Duodenal mucosa (tissue), 2 donors: ENCODE measurements at regions not wholly inside any gene's neighbourhood (a gene's known extent, or its start where the extent isn't known, plus 50 kb on each side); places are given as distances from the start of the nearest gene placed in this dataset.
"Not testable (repeated sequence)": the region's sequence is repeated elsewhere in the genome, so short reads cannot be mapped to it uniquely, and the experiment has no call there.

Source experiments
- H3K27ac ChIP-seq: one replicate; pipeline ENCODE4 v1.7.0; 2013; ENCODE audit warnings: low read depth, low read length
- H3K27me3 ChIP-seq, 2 donors: one replicate each; pipeline ENCODE4 v1.7.0; 2013; ENCODE audit warnings: low read length in 2 of 2, control low read depth in 1 of 2; ENCODE audit not compliant: insufficient read depth in 2 of 2, control insufficient read depth in 1 of 2
- H3K36me3 ChIP-seq, 2 donors: one replicate each; pipeline ENCODE4 v1.7.0; 2013; ENCODE audit warnings: low read length in 2 of 2, control low read depth in 1 of 2; ENCODE audit not compliant: insufficient read depth in 2 of 2, control insufficient read depth in 1 of 2
- H3K4me1 ChIP-seq, 2 donors: one replicate each; pipeline ENCODE4 v1.7.0; 2013; ENCODE audit warnings: low read length in 2 of 2, control low read depth in 1 of 2; ENCODE audit not compliant: insufficient read depth in 2 of 2, control insufficient read depth in 1 of 2
- H3K4me3 ChIP-seq, 2 donors: one replicate each; pipeline ENCODE4 v1.7.0; 2013; ENCODE audit warnings: low read length in 2 of 2, low read depth in 1 of 2
- H3K9ac ChIP-seq, 2 donors: one replicate each; pipeline ENCODE4 v1.7.0; 2013; ENCODE audit warnings: low read length in 2 of 2, low read depth in 1 of 2
- H3K9me3 ChIP-seq, 2 donors: one replicate each; pipeline ENCODE4 v1.7.0; 2013; ENCODE audit warnings: low read length in 2 of 2, control low read depth in 1 of 2; ENCODE audit not compliant: control insufficient read depth in 1 of 2

DNA sequence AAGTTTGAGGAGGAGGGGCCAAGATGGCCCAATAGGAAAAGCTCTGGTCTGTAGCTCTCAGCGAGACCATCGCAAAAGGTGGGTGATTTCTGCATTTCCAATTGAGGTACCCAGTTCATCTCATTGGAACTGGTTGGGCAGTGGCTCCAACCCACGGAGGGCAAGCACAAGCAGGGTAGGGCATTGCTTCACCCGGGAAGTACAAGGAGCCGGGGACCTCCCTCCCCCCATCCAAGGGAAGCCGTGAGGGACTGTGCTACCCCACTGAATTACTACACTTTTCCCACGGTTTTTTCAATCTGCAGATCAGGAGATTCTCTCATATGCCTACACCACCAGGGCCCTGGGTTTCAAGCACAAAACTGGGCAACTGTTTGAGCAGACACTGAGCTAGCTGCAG, 58.0 kb upstream of the EFCAB3 start:
- no peak overlapping the region for H3K9ac ChIP-seq

DNA sequence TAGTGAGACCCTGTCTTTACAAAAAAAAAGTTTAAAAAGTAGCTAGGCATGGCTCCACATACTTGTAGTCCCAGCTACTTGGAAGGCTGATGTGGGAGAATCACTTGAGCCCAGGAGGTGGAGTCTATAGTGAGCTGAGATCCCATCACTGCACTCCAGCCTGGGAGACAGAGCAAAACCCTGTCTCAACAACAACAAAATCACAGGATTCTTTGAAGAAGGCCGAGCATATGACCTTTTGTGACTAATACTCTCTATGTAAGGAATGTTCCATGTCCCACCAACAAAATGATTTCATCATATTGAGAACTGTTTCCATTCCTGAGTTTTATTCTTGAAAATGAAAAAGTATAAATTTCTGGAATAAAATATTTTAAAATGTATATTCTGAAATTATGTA, 58.9 kb upstream of the EFCAB3 start:
- H3K4me1 ChIP-seq: no peaks in the 10 kb centered on the region
- H3K27me3 ChIP-seq: no peaks in the 10 kb centered on the region
- H3K4me3 ChIP-seq: no peak overlapping the region
- H3K36me3 ChIP-seq: no peaks in the 10 kb centered on the region
- no peak overlapping the region for H3K9ac ChIP-seq
- no peak overlapping the region for H3K27ac ChIP-seq
- H3K9me3 ChIP-seq: no peaks in the 10 kb centered on the region

More for the DNA sequence above, 58.0 kb upstream of the EFCAB3 start:
- H3K27me3 ChIP-seq: no peaks in the 10 kb centered on the region
- H3K4me3 ChIP-seq: no peak overlapping the region
- no peaks in the 10 kb centered on the region for H3K4me1 ChIP-seq
- no peaks in the 10 kb centered on the region for H3K9me3 ChIP-seq
- no peaks in the 10 kb centered on the region for H3K36me3 ChIP-seq
- no peak overlapping the region for H3K27ac ChIP-seq

GRCh38 chr17:62319846-62320245, 60.5 kb upstream of the EFCAB3 start:
- H3K4me3 ChIP-seq: no peak overlapping the region
- no peaks in the 10 kb centered on the region for H3K9me3 ChIP-seq
- H3K36me3 ChIP-seq: no peaks in the 10 kb centered on the region
- no peak overlapping the region for H3K27ac ChIP-seq
- no peak overlapping the region for H3K9ac ChIP-seq
- H3K27me3 ChIP-seq: no peaks in the 10 kb centered on the region
- no peaks in the 10 kb centered on the region for H3K4me1 ChIP-seq

DNA sequence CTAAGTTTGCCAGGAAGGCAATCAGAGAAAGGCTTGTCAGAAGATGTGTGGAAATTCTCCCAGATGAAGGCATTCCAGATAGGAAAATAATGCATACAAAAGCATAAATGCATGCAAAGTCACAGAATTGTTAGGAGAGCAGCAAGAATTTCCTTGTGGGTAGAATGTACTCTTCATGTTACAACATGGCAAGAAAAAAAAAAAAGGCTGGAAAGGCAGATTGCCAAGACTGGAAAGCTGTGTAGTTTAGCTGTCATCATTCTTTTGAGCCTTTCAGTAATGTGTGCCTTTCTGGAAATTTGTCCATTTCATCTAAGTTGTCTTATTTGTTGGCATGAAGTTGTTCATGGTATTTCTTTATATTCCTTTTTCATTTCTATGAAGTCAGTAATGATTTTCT, 71.0 kb upstream of the EFCAB3 start:
- H3K9me3 ChIP-seq: no peaks in the 10 kb centered on the region
- no peak overlapping the region for H3K9ac ChIP-seq
- H3K36me3 ChIP-seq: no peaks in the 10 kb centered on the region
- H3K27ac ChIP-seq: no peak overlapping the region
- peaks cover 0 to 9% of the 10 kb centered on the region in 2 donors for H3K4me1 ChIP-seq
- H3K27me3 ChIP-seq: no peaks in the 10 kb centered on the region
- no peak overlapping the region for H3K4me3 ChIP-seq

- Histone ChIP-seq H3K4me1 (peaks cover 0 to 9% of the 10 kb centered on the region in 2 donors), H3K9ac (no peak overlapping the region), H3K9me3 (no peaks in the 10 kb centered on the region), H3K36me3 (no peaks in the 10 kb centered on the region), H3K27me3 (no peaks in the 10 kb centered on the region), H3K27ac (no peak overlapping the region), H3K4me3 (no peak overlapping the region)
Observed at GRCh38 chr17:62307196-62307595, 73.2 kb upstream of the EFCAB3 start.

- H3K36me3 ChIP-seq: no peaks in the 10 kb centered on the region
- no peak overlapping the region for H3K27ac ChIP-seq
- no peaks in the 10 kb centered on the region for H3K9me3 ChIP-seq
- H3K9ac ChIP-seq: no peak overlapping the region
- H3K4me3 ChIP-seq: no peak overlapping the region
- H3K4me1 ChIP-seq: peaks cover 0 to 9% of the 10 kb centered on the region in 2 donors
- no peaks in the 10 kb centered on the region for H3K27me3 ChIP-seq
Observed at GRCh38 chr17:62303476-62303875, 76.9 kb upstream of the EFCAB3 start.

DNA sequence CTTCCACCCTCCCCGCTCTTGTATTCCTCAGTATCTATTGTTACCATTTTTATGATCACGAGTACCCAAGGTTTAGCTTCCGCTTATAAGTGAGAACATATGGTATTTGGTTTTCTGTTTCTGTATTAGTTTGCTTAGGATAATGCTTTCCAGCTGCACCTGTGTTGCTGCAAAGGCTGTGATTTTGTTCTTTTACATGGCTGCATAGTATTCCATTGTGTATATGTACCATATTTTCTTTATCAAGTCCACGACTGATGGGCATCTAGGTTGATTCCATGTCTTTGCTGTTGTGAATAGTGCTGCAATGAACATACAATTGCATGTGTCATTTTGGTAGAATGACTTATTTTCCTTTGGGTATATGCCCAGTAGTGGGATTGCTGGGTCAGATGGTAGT, 79.7 kb upstream of the EFCAB3 start:
- Histone ChIP-seq H3K27me3 (no peaks in the 10 kb centered on the region), H3K4me3 (no peak overlapping the region), H3K9ac (no peak overlapping the region), H3K4me1 (no peaks in the 10 kb centered on the region), H3K9me3 (no peaks in the 10 kb centered on the region), H3K36me3 (no peaks in the 10 kb centered on the region), H3K27ac (no peak overlapping the region)

GRCh38 chr17:62275290-62275689, 105.1 kb upstream of the EFCAB3 start:
- H3K36me3 ChIP-seq, H3K27me3 ChIP-seq, H3K9me3 ChIP-seq, H3K9ac ChIP-seq, H3K4me1 ChIP-seq, H3K4me3 ChIP-seq, H3K27ac ChIP-seq: not testable (repeated sequence)

DNA sequence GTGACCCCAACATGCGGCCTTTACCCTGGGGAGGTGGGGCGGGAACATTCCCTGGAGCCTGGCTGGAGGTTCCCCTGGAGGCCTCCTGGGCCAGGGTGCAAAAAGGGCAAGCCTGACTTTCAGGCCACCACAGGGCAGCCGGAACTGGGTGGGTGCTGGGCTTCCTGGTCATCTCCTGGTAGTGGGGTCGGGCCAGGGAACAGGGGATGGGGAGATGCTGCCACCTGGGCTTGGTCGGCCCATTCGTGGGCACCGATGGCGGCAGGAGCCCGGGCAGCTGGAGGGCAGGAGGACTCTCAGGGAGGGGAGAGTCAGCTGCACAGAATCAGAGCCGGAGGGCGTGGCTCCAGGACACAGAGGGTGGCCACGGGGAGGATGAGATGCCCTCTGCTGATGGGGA, 112.0 kb upstream of the EFCAB3 start:
- H3K4me3 ChIP-seq, H3K9ac ChIP-seq, H3K9me3 ChIP-seq, H3K4me1 ChIP-seq, H3K27ac ChIP-seq, H3K27me3 ChIP-seq, H3K36me3 ChIP-seq: not testable (repeated sequence)

GRCh38 chr17:62264974-62265373, 115.4 kb upstream of the EFCAB3 start:
- not testable (repeated sequence) for H3K36me3 ChIP-seq, H3K27ac ChIP-seq, H3K4me3 ChIP-seq, H3K27me3 ChIP-seq, H3K9ac ChIP-seq, H3K9me3 ChIP-seq, H3K4me1 ChIP-seq

DNA sequence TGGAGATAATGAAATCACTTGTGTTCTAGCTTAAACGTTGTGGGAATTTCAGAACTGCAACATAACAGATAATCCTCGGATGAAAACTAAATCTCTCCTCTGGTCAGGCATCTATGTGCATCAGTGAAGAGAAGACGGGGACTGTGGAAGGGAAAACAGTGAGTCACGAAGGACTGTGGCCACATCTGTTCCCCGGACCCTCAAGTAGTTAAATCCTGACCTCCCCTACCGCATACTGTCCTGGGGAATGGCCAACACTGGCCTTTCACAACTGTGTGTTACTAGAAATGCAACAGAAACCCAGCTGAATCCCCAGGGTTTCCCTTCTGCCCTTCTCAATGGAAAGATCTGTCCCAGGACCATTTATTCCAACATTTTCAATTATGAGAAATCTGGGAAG, 124.6 kb upstream of the EFCAB3 start:
- not testable (repeated sequence) for H3K9me3 ChIP-seq, H3K4me3 ChIP-seq, H3K36me3 ChIP-seq, H3K27ac ChIP-seq, H3K27me3 ChIP-seq, H3K9ac ChIP-seq, H3K4me1 ChIP-seq
